ENCODE measurements at regions not wholly inside any gene's neighbourhood (a gene's known extent, or its start where the extent isn't known, plus 50 kb on each side); places are given as distances from the start of the nearest gene placed in this dataset.
"Not testable (repeated sequence)": the region's sequence is repeated elsewhere in the genome, so short reads cannot be mapped to it uniquely, and the experiment has no call there.

DNA sequence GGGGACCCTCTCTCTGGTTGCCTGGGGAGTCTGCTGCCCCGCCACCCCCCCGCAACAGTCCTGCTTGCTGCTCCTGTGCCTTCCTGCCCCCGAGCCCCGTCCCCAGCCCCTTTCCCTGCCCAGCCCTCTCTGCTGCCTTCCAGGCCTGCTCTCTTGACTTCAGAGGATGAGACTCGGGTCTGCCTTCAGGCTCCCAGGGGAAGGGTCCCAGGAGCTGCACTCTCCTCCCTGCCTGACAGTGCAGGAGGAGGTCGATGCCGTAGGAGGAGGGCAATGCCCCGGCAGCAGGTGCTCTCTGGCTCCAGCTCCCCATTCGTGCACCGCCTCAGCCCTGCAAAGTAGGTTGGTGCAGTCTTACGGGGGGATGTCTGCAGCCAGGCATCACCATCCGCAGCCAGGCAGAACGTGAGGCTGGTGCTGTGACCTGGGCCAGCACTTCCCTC, 185.1 kb upstream of the C14orf180 start:
- ATAC-seq = peak in 1 of 2 donors; percentile 13
- Mint-ChIP-seq H3K27me3 (no peaks in the 10 kb centered on the region), H3K4me1 (peaks cover 46 to 81% (median 80%) of the 10 kb centered on the region in 4 donors), H3K36me3 (peaks cover 2 to 7% (median 6%) of the 10 kb centered on the region in 3 donors), H3K9me3 (peaks cover 0 to 25% (median 9%) of the 10 kb centered on the region in 9 donors), H3K27ac (peak overlapping the region; percentile 89 to 99 (median 97)), H3K4me3 (peak overlapping the region; percentile 71 to 95 (median 88))
- POLR2A ChIA-PET = interaction anchor here (1.2 kb wide), 1 partner anchor 11 kb away, joined by 4 read pairs; no protein-coding TSS in a partner anchor
- peak in 2 of 10 donors; percentile 32 to 64 for DNase-seq

DNA sequence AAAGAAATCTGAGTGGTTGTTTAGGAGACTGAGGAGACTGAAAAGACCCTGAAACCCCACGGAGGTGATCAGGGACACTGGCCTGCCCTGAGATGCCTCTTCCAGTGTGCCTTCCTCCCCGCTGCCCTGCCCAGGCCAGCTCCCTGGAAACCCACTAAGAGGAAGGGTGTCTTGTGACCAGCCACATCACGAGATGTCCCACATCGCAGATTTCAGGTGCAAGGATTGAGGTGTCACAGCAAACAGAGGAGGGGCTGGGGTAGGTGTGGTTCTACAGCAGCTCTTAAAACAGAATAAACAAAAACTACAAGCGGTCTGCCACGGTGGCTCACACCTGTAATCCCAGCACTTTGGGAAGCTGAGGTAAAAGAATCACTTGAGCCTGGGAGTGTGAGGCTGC, 184.3 kb upstream of the C14orf180 start:
- DNase-seq (peak in 1 of 10 donors; percentile 24), ATAC-seq (no peak)
- H3K27me3 Mint-ChIP-seq = no peaks in the 10 kb centered on the region
- peaks cover 2 to 7% (median 6%) of the 10 kb centered on the region in 3 donors for H3K36me3 Mint-ChIP-seq
- H3K27ac Mint-ChIP-seq = peak overlapping the region; percentile 89 to 99 (median 97)
- POLR2A ChIA-PET = no interaction called here
- H3K4me3 Mint-ChIP-seq = peak overlapping the region in 9 of 10 donors; percentile 38 to 95 (median 86)
- peaks cover 45 to 81% (median 79%) of the 10 kb centered on the region in 4 donors for H3K4me1 Mint-ChIP-seq
- peaks cover 0 to 25% (median 9%) of the 10 kb centered on the region in 9 donors for H3K9me3 Mint-ChIP-seq

DNA sequence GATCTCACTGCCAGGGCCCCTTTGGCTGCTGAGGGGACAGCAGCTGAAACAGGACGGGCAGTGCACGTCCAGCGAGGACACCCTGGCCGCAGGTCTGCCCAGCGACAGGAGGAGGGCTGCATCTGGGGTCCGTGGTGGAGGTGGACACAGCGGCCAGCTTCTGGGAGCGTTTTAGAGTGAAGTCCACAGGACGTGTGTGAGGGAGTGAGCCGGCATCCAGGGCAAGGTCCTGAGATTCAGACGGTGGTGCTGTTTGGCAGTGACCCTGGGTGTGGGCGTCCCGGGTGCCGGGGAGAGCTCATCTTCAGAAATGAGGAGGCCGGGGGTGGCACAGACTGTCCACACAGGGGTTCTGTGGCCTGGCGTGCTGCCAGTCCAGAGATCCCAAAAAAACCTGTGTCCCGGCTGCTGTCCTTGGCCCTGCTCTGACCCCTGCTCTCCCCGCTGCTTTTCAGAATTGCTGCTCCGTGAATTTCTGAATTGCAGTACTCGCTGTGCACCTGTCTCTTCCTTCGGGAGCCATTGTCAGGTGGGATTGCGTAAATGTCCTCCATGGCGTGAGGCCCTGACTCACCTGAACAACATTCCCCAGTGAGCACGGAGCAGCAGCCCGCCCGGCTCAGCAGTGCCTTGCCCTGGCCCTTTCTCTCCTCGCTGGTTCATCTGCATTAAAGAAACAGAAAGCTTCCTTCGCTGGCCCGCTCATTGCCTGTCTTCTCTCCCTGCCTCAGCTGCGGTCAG, 183.5 kb upstream of the C14orf180 start:
- peaks cover 2 to 7% (median 6%) of the 10 kb centered on the region in 3 donors for H3K36me3 Mint-ChIP-seq

DNA sequence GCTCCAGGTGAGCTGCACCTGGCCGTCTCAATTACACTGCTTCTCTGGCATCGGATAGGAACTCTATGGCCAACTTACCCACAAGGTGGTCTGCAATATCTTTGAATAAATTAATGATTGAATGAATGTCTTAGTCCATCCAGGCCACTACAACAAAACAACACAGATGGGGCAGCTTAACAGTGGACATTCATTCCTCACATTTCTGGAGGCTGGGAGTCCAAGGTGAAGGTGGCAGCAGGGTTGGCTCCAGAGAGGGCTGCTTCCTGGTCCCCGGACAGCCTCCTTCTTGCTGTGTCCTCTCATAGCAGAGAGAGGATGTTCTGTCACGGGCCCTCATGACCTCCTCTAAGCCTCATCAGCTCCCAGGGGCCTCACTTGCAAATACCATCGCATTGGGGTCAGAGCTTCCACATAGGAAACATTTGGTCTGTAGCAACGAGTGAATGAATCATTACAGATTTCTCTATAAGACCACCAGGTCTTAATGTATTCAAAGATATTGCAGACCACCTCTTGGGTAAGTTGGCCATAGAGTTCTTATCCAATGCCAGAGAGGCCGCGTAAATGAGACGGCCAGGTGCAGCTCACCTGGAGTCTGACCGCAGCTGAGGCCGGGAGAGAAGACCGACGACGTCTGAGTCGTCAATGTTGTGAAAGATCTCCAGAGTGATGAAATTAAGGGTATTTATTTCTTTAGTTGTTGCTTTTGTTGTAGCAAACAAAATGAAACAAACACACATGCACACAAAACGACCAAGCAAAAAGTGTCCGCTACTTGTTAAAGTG, 182.7 kb upstream of the C14orf180 start:
- Mint-ChIP-seq H3K27ac (peak overlapping the region; percentile 32 to 93 (median 76)), H3K9me3 (peaks cover 0 to 25% (median 9%) of the 10 kb centered on the region in 9 donors), H3K36me3 (peaks cover 2 to 7% (median 6%) of the 10 kb centered on the region in 3 donors), H3K4me1 (peaks cover 36 to 71% (median 64%) of the 10 kb centered on the region in 4 donors), H3K27me3 (peaks cover 0 to 1% (median 0%) of the 10 kb centered on the region in 5 donors), H3K4me3 (peak overlapping the region in 6 of 10 donors; percentile 12 to 67 (median 44))
- POLR2A ChIA-PET = no interaction called here
- ATAC-seq (no peak), DNase-seq (no peak)

More for the DNA sequence above, 183.5 kb upstream of the C14orf180 start:
- DNase-seq (peak in 1 of 10 donors; percentile 63), ATAC-seq (no peak)
- H3K4me1 Mint-ChIP-seq = peaks cover 41 to 78% (median 71%) of the 10 kb centered on the region in 4 donors
- H3K9me3 Mint-ChIP-seq = peaks cover 0 to 25% (median 9%) of the 10 kb centered on the region in 9 donors
- peaks cover 0 to 1% (median 0%) of the 10 kb centered on the region in 5 donors for H3K27me3 Mint-ChIP-seq
- H3K27ac Mint-ChIP-seq = peak overlapping the region; percentile 50 to 99 (median 96)
- H3K4me3 Mint-ChIP-seq = peak overlapping the region in 8 of 10 donors; percentile 10 to 90 (median 56)
- POLR2A ChIA-PET = no interaction called here

DNA sequence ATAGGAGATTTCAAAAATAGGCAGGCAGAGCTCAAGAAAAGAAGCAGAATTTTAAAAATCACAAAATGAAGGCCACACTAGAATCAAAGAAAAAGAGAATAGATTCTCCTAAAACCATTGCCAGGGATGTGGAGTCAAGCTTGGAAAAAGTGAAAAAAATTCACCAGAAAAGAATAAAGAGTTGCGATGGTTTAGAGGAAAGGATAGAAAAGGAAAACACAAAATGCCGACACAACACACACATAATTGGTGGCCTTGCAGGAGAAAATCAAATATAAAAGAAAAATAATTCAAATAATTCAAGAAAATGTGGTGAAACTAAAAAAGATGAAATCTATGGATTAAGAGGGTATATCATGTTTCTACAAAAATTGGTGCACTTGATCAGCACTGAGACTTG, 181.6 kb upstream of the C14orf180 start:
- H3K36me3 Mint-ChIP-seq = peaks cover 2 to 7% (median 6%) of the 10 kb centered on the region in 3 donors
- H3K9me3 Mint-ChIP-seq = peaks cover 0 to 25% (median 9%) of the 10 kb centered on the region in 9 donors
- POLR2A ChIA-PET = interaction anchor here (0.6 kb wide), 1 partner anchor 996 kb away, joined by 3 read pairs; no protein-coding TSS in a partner anchor
- H3K4me3 Mint-ChIP-seq = no peak overlapping the region
- H3K4me1 Mint-ChIP-seq = peaks cover 33 to 61% (median 55%) of the 10 kb centered on the region in 4 donors
- no peak for ATAC-seq
- peak overlapping the region in 3 of 10 donors; percentile 14 to 77 (median 47) for H3K27ac Mint-ChIP-seq
- H3K27me3 Mint-ChIP-seq = peaks cover 0 to 1% (median 0%) of the 10 kb centered on the region in 5 donors
- no peak for DNase-seq

DNA sequence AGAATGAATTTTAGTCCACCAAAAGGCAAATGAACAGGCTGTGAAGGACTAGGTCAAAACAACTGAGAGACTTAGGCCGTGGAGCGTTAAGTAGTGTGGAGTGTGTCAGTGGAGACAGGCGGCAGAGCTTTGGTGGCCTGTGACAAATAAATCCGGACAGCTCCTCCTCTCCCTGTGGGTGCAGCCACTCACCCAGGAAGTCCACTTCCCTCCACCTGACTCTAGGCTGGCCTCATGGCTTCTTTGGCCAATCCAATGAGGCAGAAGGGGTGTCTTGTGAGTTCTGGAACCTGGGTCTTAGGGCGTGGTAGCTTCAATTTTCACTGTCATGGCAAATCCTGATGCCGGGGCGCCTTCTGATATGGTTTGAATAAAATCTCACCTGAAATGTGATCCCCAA, 180.9 kb upstream of the C14orf180 start:
- Mint-ChIP-seq H3K4me3 (no peak overlapping the region), H3K9me3 (peaks cover 0 to 25% (median 9%) of the 10 kb centered on the region in 9 donors), H3K27ac (peak overlapping the region in 1 of 10 donors; percentile 88), H3K27me3 (peaks cover 0 to 1% (median 0%) of the 10 kb centered on the region in 5 donors), H3K36me3 (peaks cover 2 to 7% (median 6%) of the 10 kb centered on the region in 3 donors), H3K4me1 (peaks cover 33 to 56% (median 49%) of the 10 kb centered on the region in 4 donors)
- POLR2A ChIA-PET = interaction anchor here (0.6 kb wide), 1 partner anchor 995 kb away, joined by 3 read pairs; no protein-coding TSS in a partner anchor
- peak in 1 of 10 donors; percentile 21 for DNase-seq
- ATAC-seq = no peak

DNA sequence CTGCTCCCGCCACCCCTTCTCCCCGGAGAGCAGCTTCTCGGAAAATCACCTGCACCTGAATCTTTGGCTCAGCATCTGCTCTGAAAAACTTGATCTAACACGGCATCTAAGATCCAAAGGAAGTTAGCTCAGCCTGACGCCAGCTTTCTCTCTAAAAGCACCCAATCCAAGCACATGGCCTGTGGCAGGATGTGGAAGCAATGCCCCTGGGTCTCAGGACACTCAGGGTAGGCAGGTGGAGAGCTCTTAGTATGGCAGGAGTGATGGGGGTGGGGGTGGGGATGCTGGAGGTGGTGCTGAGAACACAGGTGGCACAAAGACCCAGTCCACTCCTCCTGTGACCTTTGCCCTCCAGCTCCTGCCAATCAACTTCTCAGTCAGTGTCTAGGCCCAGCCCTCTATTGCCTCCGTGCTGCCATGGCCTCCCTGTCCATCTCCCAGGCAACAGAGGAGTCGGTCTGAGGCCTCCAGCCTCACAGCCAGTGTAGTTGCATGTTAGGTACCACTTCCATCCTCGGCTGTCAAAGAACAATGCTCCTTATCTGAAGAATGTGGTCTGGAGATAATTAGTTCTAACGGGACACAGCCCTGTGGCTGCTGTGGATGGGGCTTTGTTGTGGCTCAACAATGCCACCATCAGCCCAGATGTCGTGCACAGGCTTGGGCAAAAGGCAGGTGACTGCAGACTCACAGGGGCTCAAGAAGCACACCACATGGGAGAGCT, 180.0 kb upstream of the C14orf180 start:
- Mint-ChIP-seq H3K4me3 (peak overlapping the region in 8 of 10 donors; percentile 1 to 62 (median 40)), H3K27me3 (peaks cover 0 to 1% (median 0%) of the 10 kb centered on the region in 5 donors), H3K27ac (peak overlapping the region; percentile 60 to 94 (median 82)), H3K9me3 (peaks cover 0 to 25% (median 9%) of the 10 kb centered on the region in 9 donors), H3K4me1 (peaks cover 28 to 46% (median 40%) of the 10 kb centered on the region in 4 donors), H3K36me3 (peaks cover 2 to 7% (median 6%) of the 10 kb centered on the region in 3 donors)
- POLR2A ChIA-PET = interaction anchor here (0.6 kb wide), 1 partner anchor 24 kb away, joined by 4 read pairs; no protein-coding TSS in a partner anchor
- ATAC-seq = peak; percentile 68
- DNase-seq = peak in 1 of 10 donors; percentile 62

DNA sequence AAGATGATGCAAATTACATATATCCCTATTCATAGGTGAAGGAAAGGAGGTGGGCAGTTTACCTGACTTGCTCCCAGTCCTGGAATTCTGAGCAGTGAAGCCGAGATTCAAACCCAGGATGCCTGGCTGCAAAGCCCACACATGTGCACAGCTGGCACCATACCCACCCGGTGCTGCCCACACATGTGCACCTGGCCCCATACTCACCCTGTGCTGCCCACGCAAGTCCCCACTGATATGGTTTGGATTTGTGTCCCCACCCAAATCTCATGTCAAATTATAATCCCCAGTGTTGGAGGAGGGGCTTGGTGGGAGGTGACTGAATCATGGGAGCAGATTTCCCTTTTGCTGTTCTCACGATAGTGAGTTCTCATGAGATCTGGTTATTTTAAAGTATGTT, 179.2 kb upstream of the C14orf180 start:
- POLR2A ChIA-PET = no interaction called here
- DNase-seq (peak in 1 of 10 donors; percentile 24), ATAC-seq (no peak)
- Mint-ChIP-seq H3K4me3 (no peak overlapping the region), H3K9me3 (peaks cover 0 to 25% (median 9%) of the 10 kb centered on the region in 9 donors), H3K27me3 (peaks cover 0 to 1% (median 0%) of the 10 kb centered on the region in 5 donors), H3K4me1 (peaks cover 22 to 39% (median 32%) of the 10 kb centered on the region in 4 donors), H3K36me3 (peaks cover 2 to 7% (median 6%) of the 10 kb centered on the region in 3 donors), H3K27ac (peak overlapping the region in 2 of 10 donors; percentile 47 to 94)

DNA sequence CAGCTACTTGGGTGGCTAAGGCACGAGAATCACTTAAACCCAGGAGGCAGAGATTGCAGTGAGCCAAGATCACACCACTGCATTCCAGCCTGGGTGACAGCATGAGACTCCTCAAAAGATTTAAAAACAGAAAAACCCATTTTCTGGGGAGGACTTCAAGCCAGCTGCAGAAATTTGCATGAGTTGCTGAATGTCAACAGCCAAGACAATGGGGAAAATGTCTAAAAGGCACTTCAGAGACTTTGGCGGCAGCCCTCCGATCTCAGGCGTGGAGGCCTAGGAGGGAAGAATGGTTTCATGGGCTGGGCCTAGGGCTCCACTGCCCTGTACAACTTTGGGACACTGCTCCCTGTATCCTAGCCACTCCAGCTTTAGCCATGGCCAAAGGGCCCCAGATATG, 177.8 kb upstream of the C14orf180 start:
- ATAC-seq (no peak), DNase-seq (peak in 1 of 10 donors; percentile 9)
- Mint-ChIP-seq H3K4me3 (no peak overlapping the region), H3K27ac (no peak overlapping the region), H3K4me1 (peaks cover 20 to 26% (median 21%) of the 10 kb centered on the region in 4 donors), H3K27me3 (peaks cover 0 to 2% (median 0%) of the 10 kb centered on the region in 5 donors), H3K36me3 (peaks cover 2 to 7% (median 6%) of the 10 kb centered on the region in 3 donors), H3K9me3 (peaks cover 0 to 25% (median 9%) of the 10 kb centered on the region in 9 donors)
- POLR2A ChIA-PET = no interaction called here

DNA sequence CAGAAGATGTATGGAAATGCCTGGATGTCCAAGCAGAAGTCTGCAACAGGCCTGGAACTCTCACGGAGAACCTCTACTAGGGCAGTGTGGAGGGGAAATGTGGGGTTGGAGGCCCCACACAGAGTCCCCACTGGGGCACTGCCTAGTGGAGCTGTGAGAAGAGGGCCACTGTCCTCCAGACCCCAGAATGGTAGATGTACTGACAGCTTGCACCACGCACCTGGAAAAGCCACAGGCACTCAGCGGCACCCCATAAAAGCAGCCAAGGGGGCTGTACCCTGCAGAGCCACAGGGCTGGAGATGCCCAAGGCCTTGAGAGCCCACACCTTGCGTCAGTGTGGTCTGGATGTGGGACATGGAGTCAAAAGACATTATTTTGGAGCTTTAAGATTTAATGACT, 177.3 kb upstream of the C14orf180 start:
- H3K4me3 Mint-ChIP-seq, H3K27me3 Mint-ChIP-seq, POLR2A ChIA-PET, H3K36me3 Mint-ChIP-seq, ATAC-seq: not testable (repeated sequence)
- H3K4me1 Mint-ChIP-seq = peaks cover 16 to 22% (median 21%) of the 10 kb centered on the region in 4 donors
- peak in 1 of 10 donors; percentile 7 for DNase-seq
- peaks cover 0 to 21% (median 9%) of the 10 kb centered on the region in 9 donors for H3K9me3 Mint-ChIP-seq
- peak overlapping the region in 1 of 10 donors; percentile 46 for H3K27ac Mint-ChIP-seq

DNA sequence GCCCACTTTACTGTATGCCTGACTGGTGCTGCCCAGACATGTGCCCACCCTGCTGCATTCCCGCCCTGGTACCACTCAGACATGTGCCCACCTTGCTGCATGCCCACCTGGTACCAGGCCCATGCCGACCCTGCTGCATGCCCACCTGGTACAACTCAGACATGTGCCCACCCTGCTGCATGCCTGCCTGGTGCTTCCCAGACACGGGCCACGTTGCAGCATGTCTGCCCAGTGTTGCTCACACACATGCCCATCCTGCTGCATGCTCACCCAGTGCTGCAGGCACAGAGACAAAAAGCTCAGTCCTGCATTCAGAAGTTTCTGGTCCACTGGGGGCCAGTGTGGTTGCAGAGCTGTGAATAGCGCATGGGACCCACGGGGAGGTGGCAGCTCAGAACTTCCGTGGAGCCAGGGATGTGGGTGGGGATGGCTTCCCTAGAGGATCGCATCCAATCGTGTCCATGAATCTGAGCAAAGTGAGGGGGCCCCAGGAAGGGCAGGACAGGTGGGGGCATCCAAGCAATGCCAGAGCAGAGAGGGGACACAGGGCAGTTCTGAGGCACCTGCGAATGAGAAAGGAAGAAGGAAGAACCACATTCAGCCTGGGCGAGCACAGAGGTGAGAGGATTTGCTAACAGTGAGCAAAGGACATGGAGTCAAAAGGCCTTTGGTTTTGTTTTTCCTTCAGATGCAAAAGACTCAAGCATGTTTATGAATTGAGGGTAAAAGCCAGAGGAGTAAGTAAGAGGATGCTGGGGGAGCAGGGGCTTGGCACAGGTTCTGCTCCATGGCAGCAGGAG, 175.9 kb upstream of the C14orf180 start:
- Mint-ChIP-seq H3K4me3 (no peak overlapping the region), H3K27ac (peak overlapping the region in 3 of 10 donors; percentile 46 to 89 (median 64)), H3K9me3 (peaks cover 0 to 18% (median 4%) of the 10 kb centered on the region in 9 donors)

More for the DNA sequence above, 175.9 kb upstream of the C14orf180 start:
- Mint-ChIP-seq H3K27me3 (peaks cover 0 to 2% (median 0%) of the 10 kb centered on the region in 5 donors), H3K36me3 (peaks cover 2 to 5% (median 3%) of the 10 kb centered on the region in 3 donors), H3K4me1 (peaks cover 13 to 20% (median 16%) of the 10 kb centered on the region in 4 donors)
- no peak for ATAC-seq
- POLR2A ChIA-PET = no interaction called here
- DNase-seq = peak in 1 of 10 donors; percentile 49

Data from naive thymus-derived CD8-positive, alpha-beta T cell (primary cell).